ENCODE measurements at regions not wholly inside any gene's neighbourhood (a gene's known extent, or its start where the extent isn't known, plus 50 kb on each side); places are given as distances from the start of the nearest gene placed in this dataset.

DNA sequence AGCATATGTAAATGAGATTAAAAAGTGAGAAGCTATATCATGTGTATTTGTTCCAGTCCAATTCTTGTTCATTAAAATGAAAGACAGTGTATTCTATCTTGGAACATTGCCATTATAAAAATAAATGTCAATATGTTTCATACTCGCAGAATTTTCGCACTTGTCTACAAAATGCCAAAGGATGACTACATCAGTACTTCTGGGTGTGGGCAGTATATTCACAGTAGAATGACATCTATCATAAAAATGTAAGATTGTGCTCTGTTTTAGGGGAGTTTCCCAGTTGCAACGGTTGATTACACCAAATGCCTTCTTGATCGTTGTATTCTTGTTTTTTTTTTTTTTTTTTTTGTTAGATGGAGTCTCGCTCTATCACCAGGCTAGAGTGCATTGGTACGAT lies 292.3 kb upstream of the E2F7 start:
- TF ChIP-seq, protein P1, sequence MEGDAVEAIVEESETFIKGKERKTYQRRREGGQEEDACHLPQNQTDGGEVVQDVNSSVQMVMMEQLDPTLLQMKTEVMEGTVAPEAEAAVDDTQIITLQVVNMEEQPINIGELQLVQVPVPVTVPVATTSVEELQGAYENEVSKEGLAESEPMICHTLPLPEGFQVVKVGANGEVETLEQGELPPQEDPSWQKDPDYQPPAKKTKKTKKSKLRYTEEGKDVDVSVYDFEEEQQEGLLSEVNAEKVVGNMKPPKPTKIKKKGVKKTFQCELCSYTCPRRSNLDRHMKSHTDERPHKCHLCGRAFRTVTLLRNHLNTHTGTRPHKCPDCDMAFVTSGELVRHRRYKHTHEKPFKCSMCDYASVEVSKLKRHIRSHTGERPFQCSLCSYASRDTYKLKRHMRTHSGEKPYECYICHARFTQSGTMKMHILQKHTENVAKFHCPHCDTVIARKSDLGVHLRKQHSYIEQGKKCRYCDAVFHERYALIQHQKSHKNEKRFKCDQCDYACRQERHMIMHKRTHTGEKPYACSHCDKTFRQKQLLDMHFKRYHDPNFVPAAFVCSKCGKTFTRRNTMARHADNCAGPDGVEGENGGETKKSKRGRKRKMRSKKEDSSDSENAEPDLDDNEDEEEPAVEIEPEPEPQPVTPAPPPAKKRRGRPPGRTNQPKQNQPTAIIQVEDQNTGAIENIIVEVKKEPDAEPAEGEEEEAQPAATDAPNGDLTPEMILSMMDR (IDR thresholded peaks at IDR 0.05): no peak
- TF ChIP-seq POLR2A (IDR thresholded peaks at IDR 0.05): no peak
- Histone ChIP-seq H3K9me3 (replicated peaks in 1 of 3) (no peaks in the 10 kb centered on the region), H3K4me1 (replicated peaks in 1 of 2) (no peaks in the 10 kb centered on the region), H3K4me3 (no peak overlapping the region), H3K27ac (no peak overlapping the region), H3K36me3 (replicated peaks in 1 of 2) (no peaks in the 10 kb centered on the region), H3K27me3 (no peaks in the 10 kb centered on the region)
- DNase-seq: no peak
- intact Hi-C loops (cut with DNase I): no loop called here
- WGBS, 4 donors: 86 to 95% (median 91%) methylated on average over 6 of the region's 6 CpGs

DNA sequence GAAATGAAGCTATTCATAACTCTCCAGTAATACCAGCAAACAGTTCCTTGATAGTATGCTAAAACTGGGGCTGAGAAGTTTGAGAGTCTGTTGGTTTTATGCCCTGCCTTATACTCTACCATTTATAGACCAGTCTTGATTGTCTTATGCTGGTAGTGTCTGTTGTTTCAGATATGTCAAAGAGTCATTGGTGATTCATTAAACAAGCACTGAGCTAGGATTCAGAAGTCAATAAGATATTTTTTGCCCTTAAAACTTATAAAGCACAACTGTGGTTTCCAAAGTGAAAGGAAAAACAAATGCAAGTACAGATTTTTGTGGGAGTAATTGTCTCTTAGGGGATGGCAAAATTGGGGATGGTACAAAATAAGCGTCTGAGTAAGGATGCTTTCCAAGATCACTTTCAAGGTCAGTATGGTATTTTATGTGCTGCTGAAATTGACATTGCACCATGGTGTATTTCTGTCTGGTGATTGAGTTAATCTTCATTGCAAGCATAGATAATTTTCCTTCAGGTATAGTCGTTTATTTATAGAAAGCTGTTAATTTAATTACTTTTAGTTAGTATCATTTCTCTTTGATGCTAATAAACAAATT lies 289.5 kb upstream of the E2F7 start:
- Histone ChIP-seq H3K4me1 (replicated peaks in 1 of 2) (no peaks in the 10 kb centered on the region), H3K36me3 (replicated peaks in 1 of 2) (no peaks in the 10 kb centered on the region), H3K9me3 (replicated peaks in 1 of 3) (no peaks in the 10 kb centered on the region), H3K4me3 (no peak overlapping the region), H3K27ac (no peak overlapping the region), H3K27me3 (no peaks in the 10 kb centered on the region)
- DNase-seq: no peak
- intact Hi-C loops (cut with DNase I): no loop called here
- 30 to 57% (median 47%) methylated on average over 2 of the region's 2 CpGs for WGBS, 4 donors
- TF ChIP-seq, protein P1 (IDR thresholded peaks at IDR 0.05): no peak
- TF ChIP-seq POLR2A (IDR thresholded peaks at IDR 0.05): no peak

DNA sequence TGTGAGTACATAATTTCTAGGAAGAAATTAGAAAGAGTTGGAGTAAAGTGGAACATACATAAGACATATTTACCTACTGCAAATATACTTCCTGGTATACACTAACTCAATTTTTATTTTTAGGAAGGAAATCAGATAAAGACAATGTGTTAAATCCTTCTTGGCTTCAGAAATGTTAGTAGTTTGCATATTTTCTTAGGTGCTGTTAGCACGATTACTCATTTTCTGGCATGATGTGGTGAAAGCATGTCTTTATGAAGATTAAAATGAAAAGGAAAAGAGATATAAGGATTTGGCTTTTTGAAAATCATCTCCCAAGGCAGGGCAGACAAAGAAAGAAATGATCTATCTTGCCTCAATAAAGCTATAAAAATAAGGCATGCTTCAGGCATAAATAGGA lies 287.6 kb upstream of the E2F7 start:
- intact Hi-C loops (cut with DNase I): no loop called here
- no peaks in the 10 kb centered on the region for H3K4me1 ChIP-seq (replicated peaks in 1 of 2)
- no peak overlapping the region for H3K4me3 ChIP-seq
- no peak overlapping the region for H3K27ac ChIP-seq
- TF ChIP-seq, protein P1 (IDR thresholded peaks at IDR 0.05): no peak
- no peak for TF ChIP-seq POLR2A (IDR thresholded peaks at IDR 0.05)
- no peaks in the 10 kb centered on the region for H3K36me3 ChIP-seq (replicated peaks in 1 of 2)
- H3K27me3 ChIP-seq: no peaks in the 10 kb centered on the region
- no peaks in the 10 kb centered on the region for H3K9me3 ChIP-seq (replicated peaks in 1 of 3)
- DNase-seq: no peak
- 48 to 59% (median 59%) methylated on average over 1 of the region's 1 CpG for WGBS, 4 donors

DNA sequence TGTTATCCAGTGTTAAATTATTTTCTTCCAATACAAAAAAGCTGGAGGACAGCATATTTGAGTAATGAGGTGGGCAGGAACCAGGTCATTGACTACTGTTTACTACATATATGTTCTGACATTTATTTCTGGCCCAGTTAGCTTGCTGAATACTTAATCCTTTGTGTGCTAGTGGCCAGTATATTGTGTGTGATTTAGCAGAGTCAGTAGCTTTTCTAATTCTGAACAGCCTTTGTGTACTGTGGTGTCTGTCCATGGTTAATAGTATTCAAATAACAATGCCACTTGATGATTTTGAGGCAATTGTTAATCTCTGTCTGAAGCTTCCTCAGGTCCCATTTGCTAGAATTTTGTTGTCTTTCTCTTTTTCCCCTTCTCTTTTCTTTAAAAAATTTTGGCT lies 286.5 kb upstream of the E2F7 start:
- Histone ChIP-seq H3K9me3 (replicated peaks in 1 of 3) (no peaks in the 10 kb centered on the region), H3K27me3 (no peaks in the 10 kb centered on the region), H3K4me3 (no peak overlapping the region), H3K27ac (no peak overlapping the region), H3K36me3 (replicated peaks in 1 of 2) (no peaks in the 10 kb centered on the region), H3K4me1 (replicated peaks in 1 of 2) (no peaks in the 10 kb centered on the region)
- intact Hi-C loops (cut with DNase I): no loop called here
- no peak for DNase-seq
- TF ChIP-seq POLR2A (IDR thresholded peaks at IDR 0.05): no peak
- TF ChIP-seq, protein P1 (IDR thresholded peaks at IDR 0.05): no peak

Measured in adrenal gland (tissue), 9 donors.